HG03175 (cell line): ENCODE measurements at regions not wholly inside any gene's neighbourhood (a gene's known extent, or its start where the extent isn't known, plus 50 kb on each side); places are given as distances from the start of the nearest gene placed in this dataset.
"Not testable (repeated sequence)": the region's sequence is repeated elsewhere in the genome, so short reads cannot be mapped to it uniquely, and the experiment has no call there.

Source experiments
- ATAC-seq: cut with Tn5 transposase; IDR thresholded peaks from one replicate; pipeline ENCODE4 v1.9.1; 2021; ENCODE audit warnings: mild to moderate bottlenecking, moderate library complexity; ENCODE audit not compliant: unreplicated experiment

DNA sequence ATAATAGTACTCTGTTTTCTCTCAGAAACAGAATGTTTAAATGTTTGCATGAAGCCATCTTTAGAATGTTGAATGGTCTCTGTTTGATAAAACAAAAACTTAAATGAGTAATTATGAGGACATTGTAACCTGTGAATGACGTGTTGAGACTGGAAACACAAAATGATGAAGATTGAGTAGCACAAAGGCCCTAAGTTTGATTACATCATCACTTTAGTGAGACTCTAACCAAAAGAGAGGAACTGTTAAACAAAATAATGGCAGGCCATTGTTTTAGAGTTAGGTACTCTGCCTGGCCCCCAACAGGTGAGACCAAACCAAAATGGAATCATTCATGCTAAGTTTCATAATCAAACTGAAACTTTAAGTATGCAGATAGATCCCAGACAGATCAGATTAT, 1561.7 kb upstream of the SLC39A10 start:
- ATAC-seq = no peak

DNA sequence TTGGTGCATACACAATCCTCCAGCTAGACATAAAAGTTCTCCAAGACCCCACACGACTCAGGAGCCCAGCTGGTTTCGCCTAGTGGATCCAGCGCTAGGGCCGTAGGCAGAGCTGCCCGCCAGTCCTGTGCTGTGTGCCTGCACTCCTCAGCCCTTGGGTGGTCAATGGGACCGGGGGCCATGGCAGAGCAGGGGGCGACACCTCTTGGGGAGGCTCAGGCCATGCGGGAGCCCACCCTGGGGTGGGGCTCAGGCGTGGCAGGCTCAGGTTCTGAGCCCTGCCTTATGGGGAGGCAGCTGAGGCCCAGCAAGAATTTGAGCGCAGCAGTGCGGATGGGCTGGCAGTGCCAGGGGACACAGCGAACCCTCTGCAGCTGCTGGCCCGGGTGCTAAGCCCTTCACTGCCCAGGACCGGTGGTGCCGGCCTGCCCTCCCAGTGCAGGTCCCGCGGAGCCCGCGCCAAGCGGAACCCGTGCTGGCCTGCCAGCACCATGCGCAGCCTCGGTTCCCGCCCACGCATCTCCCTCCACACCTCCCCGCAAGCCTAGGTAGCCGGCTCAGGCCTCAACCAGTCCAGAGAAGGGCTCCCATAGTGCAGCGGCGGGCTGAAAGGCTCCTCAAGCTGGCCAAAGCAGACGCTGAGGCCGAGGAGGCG, 1566.6 kb upstream of the SLC39A10 start:
- no peak for ATAC-seq

DNA sequence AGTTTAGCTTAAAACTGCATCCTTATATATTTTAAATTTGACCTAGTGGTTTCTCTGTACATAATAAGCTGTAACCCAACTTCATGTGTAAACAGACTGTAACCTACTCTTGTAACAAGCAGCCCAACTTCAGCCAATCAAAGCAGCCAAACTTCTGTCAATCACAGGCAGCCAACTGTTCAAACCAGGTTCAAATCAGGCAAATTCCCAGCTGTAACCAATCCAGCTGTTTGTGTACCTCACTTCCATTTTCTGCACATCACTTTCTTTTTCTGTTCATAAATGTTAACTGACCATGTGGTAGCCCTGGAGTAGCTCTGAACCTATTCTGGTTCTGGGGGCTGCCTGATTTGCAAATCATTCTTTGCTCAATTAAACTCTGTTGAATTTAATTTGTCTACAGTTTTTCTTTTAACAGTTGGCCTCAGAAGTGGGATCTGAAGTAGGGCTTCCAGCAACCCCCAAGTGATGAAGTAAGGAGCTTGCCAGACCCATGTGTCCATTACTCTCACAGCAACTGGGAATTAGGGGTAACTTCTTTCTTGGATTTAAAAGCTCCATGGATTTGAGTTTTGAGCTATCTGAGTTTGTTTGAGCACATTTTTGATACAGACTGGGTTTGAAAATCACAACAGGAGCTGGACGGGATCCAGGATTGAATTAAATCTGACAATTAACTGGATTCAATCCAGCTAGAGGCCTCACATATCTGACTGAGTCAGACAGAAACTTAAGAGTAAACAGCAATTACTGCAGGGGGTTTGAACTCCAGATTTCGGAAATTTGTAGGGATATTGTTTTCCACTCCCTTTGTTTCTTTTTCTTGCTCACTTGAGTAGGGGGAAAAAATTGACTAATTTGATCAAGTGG, 1569.7 kb upstream of the SLC39A10 start:
- no peak for ATAC-seq

DNA sequence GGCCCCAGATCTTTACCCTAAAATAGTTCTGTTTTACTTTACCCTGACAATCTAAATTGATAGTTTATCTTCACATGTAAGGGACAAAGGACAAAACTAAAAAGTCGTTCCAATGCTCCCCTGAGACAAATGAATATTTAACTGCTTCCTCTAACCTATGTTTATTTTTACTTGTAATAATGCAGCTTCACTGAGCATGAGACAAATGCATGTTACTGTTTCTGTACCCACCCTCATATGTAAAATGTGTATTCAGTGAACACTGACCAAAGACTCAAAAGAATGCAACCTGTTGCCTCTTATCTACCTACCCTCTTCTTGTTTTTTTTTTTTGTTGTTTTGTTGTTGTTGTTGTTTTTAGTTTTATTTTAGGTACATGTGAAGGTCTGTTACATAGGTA, 1570.9 kb upstream of the SLC39A10 start:
- no peak for ATAC-seq

GRCh38 chr2:194079989-194080388, 1577.0 kb upstream of the SLC39A10 start:
- ATAC-seq = no peak

GRCh38 chr2:194077366-194077765, 1579.7 kb upstream of the SLC39A10 start:
- ATAC-seq = no peak

DNA sequence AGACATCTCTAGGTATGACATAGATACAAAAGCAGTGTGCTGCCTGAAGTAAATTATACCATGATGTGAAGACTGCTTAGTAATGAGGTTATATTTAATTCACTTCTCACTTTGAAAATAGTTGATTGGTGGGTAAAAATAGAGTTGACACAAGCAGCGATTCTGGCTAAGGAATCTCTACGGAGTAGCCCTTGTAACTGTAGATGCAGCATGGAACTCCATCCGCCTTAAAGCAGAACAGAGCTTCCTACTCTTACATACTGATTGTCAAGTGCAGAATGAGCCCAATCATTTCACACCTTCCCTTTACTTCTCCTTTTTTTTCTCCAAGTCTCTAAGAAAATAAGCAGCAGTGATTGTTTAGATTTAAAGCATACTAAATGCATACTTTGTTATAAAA, 1594.6 kb upstream of the SLC39A10 start:
- no peak for ATAC-seq

GRCh38 chr2:194060269-194060668, 1596.8 kb upstream of the SLC39A10 start:
- ATAC-seq = no peak

DNA sequence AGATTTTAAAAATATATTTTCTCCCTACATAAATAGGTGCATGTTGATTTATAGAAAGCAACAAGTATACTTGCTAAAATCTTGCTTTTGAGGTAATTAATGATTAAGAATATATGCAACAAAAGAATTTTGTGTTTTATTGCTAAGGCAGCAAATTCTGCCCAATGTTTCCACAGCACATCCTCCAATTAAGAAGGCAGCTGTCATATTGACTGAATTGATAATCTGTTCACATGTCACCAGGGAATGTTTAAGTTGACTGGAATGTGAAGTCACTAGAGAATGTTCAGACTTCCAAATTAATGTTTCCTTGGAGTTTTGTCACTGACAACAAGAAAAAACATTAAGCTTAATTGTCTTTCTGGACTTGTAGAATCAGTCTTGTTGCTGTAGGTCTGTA, 1602.7 kb upstream of the SLC39A10 start:
- no peak for ATAC-seq

DNA sequence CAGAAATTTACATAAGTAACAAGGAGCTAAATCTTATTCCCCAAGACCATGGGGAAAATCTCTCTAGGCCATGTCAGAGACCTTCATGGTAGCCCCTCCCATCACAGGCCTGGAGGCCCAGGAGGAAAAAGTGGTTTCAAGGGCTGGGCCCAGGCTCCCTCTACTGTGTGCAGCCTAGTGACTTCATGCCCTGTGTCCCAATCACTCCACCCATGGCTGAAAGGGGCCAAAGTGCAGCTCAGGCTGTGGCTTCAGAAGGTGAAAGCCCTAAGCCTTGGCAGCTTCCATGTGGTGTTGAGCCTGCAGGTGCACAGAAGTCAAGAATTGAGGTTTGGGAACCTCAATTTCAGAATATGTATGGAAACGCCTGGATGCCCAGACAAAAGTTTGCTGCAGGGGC, 1612.7 kb upstream of the SLC39A10 start:
- ATAC-seq = no peak

DNA sequence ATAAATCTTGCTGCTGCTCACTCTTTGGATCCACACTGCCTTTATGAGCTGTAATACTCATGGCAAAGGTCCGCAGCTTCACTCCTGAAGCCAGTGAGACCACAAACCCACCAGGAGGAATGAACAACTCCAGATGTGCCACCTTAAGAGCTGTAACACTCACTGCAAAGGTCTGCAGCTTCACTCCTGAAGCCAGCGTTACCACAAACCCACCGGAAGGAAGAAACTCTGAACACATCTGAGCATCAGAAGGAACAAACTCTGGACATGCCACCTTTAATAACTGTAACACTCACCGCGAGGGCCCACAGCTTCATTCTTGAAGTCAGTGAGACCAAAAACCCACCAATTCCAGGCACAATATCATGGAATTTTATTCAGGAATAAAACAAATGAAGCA, 1635.9 kb upstream of the SLC39A10 start:
- ATAC-seq = not testable (repeated sequence)

DNA sequence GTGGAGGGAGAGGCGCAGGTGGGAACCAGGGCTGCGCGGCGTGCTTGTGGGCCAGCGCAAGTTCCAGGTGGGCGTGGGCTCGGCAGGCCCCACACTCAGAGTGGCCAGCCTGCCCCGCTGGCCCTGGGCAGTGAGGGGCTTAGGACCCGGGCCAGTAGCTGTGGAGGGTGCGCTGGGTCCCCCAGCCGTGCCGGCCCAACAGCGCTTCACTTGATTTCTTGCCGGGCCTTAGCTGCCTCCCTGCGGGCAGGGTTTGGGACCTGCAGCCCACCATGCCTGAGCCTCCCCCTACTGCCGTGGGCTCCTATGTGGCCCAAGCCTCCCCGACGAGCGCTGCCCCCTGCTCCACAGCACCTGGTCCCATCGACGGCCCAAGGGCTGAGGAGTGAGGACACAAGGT, 1636.9 kb upstream of the SLC39A10 start:
- ATAC-seq = no peak

GRCh38 chr2:194015751-194016150, 1641.3 kb upstream of the SLC39A10 start:
- no peak for ATAC-seq

DNA sequence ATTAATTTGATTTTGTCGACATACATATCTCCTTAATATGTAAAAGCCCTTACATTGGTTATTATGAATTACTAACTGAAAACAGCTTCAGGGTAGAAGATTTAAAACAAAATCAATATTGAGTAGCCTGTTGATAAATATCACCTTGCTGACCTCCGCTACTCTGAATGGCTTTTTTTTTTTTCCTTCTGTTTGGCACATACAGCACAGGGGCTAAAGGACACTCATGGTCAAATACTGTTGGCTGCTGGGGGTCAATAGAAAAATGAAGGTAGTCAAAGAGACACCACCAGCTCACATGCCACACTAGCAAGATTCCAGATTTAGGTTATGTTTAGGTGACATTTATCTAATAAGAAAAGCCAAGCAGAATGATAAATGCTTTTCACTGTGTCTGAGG, 1642.4 kb upstream of the SLC39A10 start:
- ATAC-seq = no peak

- no peak for ATAC-seq
Observed at GRCh38 chr2:194004590-194005206, 1652.3 kb upstream of the SLC39A10 start.

DNA sequence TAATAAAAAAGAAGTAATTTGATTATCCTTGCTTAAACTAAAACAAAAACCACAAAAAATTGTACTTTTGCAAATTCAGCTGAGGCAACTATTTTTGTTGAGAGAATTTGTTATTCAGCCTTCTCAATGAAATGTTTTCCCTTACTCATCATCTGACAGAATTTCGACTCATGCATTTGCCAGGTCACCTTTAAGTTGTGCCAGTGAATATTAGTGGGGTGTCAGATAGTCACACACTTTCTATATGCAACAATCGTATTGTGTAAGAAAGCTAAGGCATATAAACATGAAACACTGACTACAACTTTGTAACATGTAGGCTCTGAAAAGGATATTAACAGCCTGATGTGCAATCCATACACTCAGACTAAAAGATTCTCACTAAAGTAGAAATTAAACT, 1653.1 kb upstream of the SLC39A10 start:
- ATAC-seq = no peak

DNA sequence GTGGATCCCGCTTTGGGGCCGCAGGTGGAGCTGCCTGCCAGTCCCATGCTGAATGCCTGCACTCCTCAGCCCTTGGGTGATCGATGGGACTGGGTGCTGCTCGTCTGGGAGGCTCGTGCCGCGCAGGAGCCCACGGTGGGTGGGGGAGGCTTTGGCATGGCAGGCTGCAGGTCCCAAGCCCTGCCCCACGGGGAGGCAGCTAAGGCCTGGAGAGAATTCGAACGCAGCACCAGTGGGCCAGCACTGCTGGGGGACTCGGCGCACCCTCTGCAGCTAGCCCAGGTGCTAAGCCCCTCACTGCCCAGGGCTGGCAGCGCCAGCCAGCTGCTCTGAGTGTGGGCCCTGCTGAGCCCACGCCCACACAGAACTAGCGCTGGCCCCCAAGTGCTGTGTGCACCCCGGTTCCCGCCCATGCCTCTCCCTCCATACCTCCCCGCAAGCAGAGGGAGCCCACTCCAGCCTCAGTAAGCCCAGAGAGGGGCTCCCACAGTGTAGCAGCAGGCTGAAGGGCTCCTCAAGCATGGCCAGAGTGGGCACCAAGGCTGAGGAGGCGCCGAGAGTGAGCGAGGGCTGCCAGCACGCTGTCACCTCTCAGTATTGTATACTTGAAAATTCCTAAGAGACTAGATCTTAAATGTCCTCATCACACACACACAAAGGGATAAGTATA, 1654.2 kb upstream of the SLC39A10 start:
- ATAC-seq = no peak

DNA sequence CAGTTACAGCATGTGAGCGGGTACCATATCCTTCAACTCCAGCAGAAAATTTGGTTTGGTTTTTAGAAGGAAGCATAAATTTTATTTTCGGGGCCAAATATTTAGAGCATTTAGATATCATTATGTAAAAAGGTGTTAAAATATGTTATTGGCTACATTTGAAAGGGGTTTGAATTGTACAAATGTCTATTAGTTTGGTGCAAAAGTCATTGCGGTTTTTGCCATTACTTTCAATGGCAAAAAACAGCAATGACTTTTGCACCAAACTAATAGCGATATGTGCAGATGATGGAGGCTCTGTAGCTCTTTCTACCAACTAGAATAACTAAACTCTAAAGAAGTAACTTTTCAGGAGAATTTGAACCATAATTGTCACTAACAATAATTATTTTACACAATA, 1666.2 kb upstream of the SLC39A10 start:
- no peak for ATAC-seq

- no peak for ATAC-seq
Observed at GRCh38 chr2:193989645-193990044, 1667.4 kb upstream of the SLC39A10 start.

GRCh38 chr2:193988784-193989183, 1668.2 kb upstream of the SLC39A10 start:
- no peak for ATAC-seq

DNA sequence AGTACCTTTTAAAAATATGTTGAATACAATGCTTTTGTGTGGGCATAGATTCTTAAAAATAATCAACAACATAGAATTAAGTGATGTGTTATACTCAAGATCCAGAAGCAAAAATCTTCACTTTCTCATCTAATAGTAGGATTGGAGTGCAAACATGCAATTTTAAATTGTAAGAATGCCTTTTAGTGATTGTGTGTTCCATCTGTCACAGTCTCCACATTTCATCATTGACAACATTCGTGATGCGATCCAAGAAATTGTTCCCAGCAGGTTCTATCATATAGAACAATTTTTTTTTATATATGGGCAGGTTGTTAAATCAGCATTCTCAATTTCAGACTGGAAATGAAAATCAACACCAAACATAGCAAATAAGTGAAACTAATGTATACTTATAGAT, 1671.8 kb upstream of the SLC39A10 start:
- no peak for ATAC-seq
